Endodermal cell (in vitro differentiated cells): ENCODE measurements at regions not wholly inside any gene's neighbourhood (a gene's known extent, or its start where the extent isn't known, plus 50 kb on each side); places are given as distances from the start of the nearest gene placed in this dataset.

ENCODE experiments used
- DNase-seq: peaks from one replicate; pipeline ENCODE4 v3.0.0-alpha.2; 2017
- H3K27ac ChIP-seq: 2 replicates; pipeline ENCODE4 v1.5.1; 2013; ENCODE audit warnings: mild to moderate bottlenecking, low read depth, low read length, moderate library complexity
- H3K27me3 ChIP-seq: 2 replicates; pipeline ENCODE4 v1.6.1; 2013; ENCODE audit warnings: mild to moderate bottlenecking, low read length, moderate library complexity; ENCODE audit not compliant: insufficient read depth, control insufficient read depth, poor library complexity, severe bottlenecking
- H3K36me3 ChIP-seq: 2 replicates; pipeline ENCODE4 v1.7.0; 2013; ENCODE audit warnings: mild to moderate bottlenecking, low read length, moderate library complexity; ENCODE audit not compliant: control insufficient read depth, insufficient read depth
- H3K4me1 ChIP-seq: one replicate; pipeline ENCODE4 v1.7.0; 2013; ENCODE audit warnings: low read length; ENCODE audit not compliant: control insufficient read depth, insufficient read depth
- H3K4me3 ChIP-seq: 2 replicates; pipeline ENCODE4 v1.5.1; 2013; ENCODE audit warnings: mild to moderate bottlenecking, low read length, moderate library complexity
- H3K9ac ChIP-seq: 2 replicates; pipeline ENCODE4 v1.6.1; 2013; ENCODE audit warnings: mild to moderate bottlenecking, low read length, moderate library complexity; ENCODE audit not compliant: poor library complexity, severe bottlenecking; ENCODE audit errors: extremely low read depth
- H3K9me3 ChIP-seq: 2 replicates; pipeline ENCODE4 v1.6.1; 2013; ENCODE audit warnings: mild to moderate bottlenecking, low read length, moderate library complexity; ENCODE audit not compliant: control insufficient read depth
- H3K27ac Mint-ChIP-seq: 2 replicates; pipeline ENCODE4 v1.8.0; 2020; ENCODE audit warnings: mixed read lengths
- H3K27me3 Mint-ChIP-seq: 2 replicates; pipeline ENCODE4 v1.8.0; 2021; ENCODE audit warnings: mild to moderate bottlenecking, mixed read lengths; ENCODE audit not compliant: insufficient read depth
- H3K36me3 Mint-ChIP-seq: 2 replicates; pipeline ENCODE4 v1.8.0; 2020; ENCODE audit warnings: low read depth, mixed read lengths
- H3K4me1 Mint-ChIP-seq: 2 replicates; pipeline ENCODE4 v1.8.0; 2020; ENCODE audit warnings: mixed read lengths
- H3K4me3 Mint-ChIP-seq: 2 replicates; pipeline ENCODE4 v1.8.0; 2020; ENCODE audit warnings: mild to moderate bottlenecking, moderate library complexity, mixed read lengths
- H3K9me3 Mint-ChIP-seq: 2 replicates; pipeline ENCODE4 v1.8.0; 2020; ENCODE audit warnings: mild to moderate bottlenecking, mixed read lengths
- WGBS, 2 experiments: methylation state at CpG; one replicate each; pipeline versions ENCODE4 v1.1.5 to v1.1.7; 2013; ENCODE audit warnings: missing lambda C conversion rate in 2 of 2, mixed read lengths in 1 of 2; ENCODE audit not compliant: insufficient coverage in 1 of 2, insufficient read length in 1 of 2; 5-methylcytosine and 5-hydroxymethylcytosine counted together
- TF ChIP-seq, protein P1 (sequence below): fragments of 200-600 bp; sonication (generic); conservative IDR thresholded peaks from 2 replicates; pipeline ENCODE4 v1.5.0; 2021; ENCODE audit warnings: antibody characterized with exemption, mild to moderate bottlenecking

DNA sequence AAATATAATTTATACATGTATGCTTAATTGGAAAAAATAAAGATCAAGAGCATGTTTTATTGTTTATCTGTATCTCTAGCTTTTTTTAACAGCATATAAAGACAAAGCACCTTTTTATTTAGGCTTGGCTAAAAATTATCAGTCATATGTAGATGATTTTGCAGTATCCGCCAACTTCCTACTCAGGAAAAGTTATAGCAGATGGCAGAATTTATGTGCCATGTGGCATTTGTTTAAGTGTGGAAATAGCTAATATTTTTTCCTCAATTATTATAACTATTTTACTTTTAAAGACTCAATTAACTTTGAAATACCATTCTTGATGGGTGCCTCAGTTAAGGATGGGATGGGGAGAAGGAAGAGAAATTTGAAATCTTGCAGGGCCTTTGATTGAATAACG is 762.1 kb upstream of the RBFOX1 start:
- no peak overlapping the region for H3K9ac ChIP-seq
- Mint-ChIP-seq H3K9me3 (no peaks in the 10 kb centered on the region), H3K4me3 (no peak overlapping the region), H3K4me1 (peaks cover 24% of the 10 kb centered on the region), H3K27ac (no peak overlapping the region), H3K27me3 (peaks cover 10% of the 10 kb centered on the region), H3K36me3 (no peaks in the 10 kb centered on the region)
- no peak for DNase-seq
- H3K9me3 ChIP-seq: no peaks in the 10 kb centered on the region
- no peaks in the 10 kb centered on the region for H3K36me3 ChIP-seq
- 100% methylated on average over 1 of the region's 2 CpGs; no CpG with 5 or more reads in 1 of the 2 experiments for WGBS, 2 experiments
- TF ChIP-seq, protein P1, sequence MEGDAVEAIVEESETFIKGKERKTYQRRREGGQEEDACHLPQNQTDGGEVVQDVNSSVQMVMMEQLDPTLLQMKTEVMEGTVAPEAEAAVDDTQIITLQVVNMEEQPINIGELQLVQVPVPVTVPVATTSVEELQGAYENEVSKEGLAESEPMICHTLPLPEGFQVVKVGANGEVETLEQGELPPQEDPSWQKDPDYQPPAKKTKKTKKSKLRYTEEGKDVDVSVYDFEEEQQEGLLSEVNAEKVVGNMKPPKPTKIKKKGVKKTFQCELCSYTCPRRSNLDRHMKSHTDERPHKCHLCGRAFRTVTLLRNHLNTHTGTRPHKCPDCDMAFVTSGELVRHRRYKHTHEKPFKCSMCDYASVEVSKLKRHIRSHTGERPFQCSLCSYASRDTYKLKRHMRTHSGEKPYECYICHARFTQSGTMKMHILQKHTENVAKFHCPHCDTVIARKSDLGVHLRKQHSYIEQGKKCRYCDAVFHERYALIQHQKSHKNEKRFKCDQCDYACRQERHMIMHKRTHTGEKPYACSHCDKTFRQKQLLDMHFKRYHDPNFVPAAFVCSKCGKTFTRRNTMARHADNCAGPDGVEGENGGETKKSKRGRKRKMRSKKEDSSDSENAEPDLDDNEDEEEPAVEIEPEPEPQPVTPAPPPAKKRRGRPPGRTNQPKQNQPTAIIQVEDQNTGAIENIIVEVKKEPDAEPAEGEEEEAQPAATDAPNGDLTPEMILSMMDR: no peak
- H3K4me3 ChIP-seq: no peak overlapping the region
- no peaks in the 10 kb centered on the region for H3K27me3 ChIP-seq
- no peak overlapping the region for H3K27ac ChIP-seq
- no peaks in the 10 kb centered on the region for H3K4me1 ChIP-seq

DNA sequence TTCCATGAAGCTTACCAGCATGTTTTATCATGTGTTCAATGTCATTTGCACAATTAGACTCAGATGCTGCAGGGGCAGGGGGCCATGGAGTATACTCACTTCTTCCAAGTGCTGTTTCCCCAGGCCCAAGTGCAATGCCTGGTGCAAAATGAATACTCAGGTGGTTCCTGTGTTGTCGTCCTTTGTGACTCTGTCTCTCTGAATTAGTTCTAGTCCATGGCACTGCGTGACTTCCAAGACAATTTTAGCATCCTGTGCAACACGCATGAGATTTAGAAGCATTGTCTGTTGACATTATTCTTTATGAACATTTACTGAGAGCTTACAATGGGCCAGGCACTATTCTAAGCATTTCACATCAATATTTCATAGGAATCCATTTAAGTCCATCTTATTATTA is 769.7 kb upstream of the RBFOX1 start:
- H3K4me3 Mint-ChIP-seq: no peak overlapping the region
- no peak overlapping the region for H3K27ac Mint-ChIP-seq
- H3K36me3 ChIP-seq: no peaks in the 10 kb centered on the region
- H3K9ac ChIP-seq: no peak overlapping the region
- no peaks in the 10 kb centered on the region for H3K27me3 ChIP-seq
- no peak overlapping the region for H3K4me3 ChIP-seq
- peaks cover 3% of the 10 kb centered on the region for H3K9me3 Mint-ChIP-seq
- TF ChIP-seq, protein P1: no peak
- no peaks in the 10 kb centered on the region for H3K9me3 ChIP-seq
- H3K27me3 Mint-ChIP-seq: no peaks in the 10 kb centered on the region
- H3K4me1 ChIP-seq: peaks cover 11% of the 10 kb centered on the region
- H3K36me3 Mint-ChIP-seq: no peaks in the 10 kb centered on the region
- H3K27ac ChIP-seq: no peak overlapping the region
- WGBS, 2 experiments: 93 to 100% methylated on average over 3 of the region's 3 CpGs
- H3K4me1 Mint-ChIP-seq: peaks cover 28% of the 10 kb centered on the region
- no peak for DNase-seq

- Histone ChIP-seq H3K27ac (no peak overlapping the region), H3K9ac (no peak overlapping the region), H3K4me1 (peaks cover 12% of the 10 kb centered on the region), H3K27me3 (no peaks in the 10 kb centered on the region), H3K4me3 (peak overlapping the region; percentile 7), H3K9me3 (no peaks in the 10 kb centered on the region), H3K36me3 (no peaks in the 10 kb centered on the region)
- Mint-ChIP-seq H3K4me3 (no peak overlapping the region), H3K9me3 (peaks cover 3% of the 10 kb centered on the region), H3K36me3 (no peaks in the 10 kb centered on the region), H3K27me3 (no peaks in the 10 kb centered on the region), H3K27ac (no peak overlapping the region), H3K4me1 (peaks cover 35% of the 10 kb centered on the region)
- DNase-seq: no peak
- TF ChIP-seq, protein P1: no peak
- WGBS, 2 experiments: 67 to 74% methylated on average over 3 to 4 of the region's 4 CpGs
These were observed 772.1 kb upstream of the RBFOX1 start for GRCh38 chr16:6560306-6561100.
